H1 (cell line): ENCODE measurements at regions not wholly inside any gene's neighbourhood (a gene's known extent, or its start where the extent isn't known, plus 50 kb on each side); places are given as distances from the start of the nearest gene placed in this dataset.

Source experiments
- CTCF ChIA-PET: fragments of 300-600 bp; sonication (Branson Sonifier 250); formaldehyde crosslinking; loops from one replicate; lab custom pipeline; 2021; ENCODE audit not compliant: partially characterized antibody; lab: Charles Lee
- POLR2A ChIA-PET: fragments of 300-600 bp; sonication (Branson Sonifier 250); formaldehyde crosslinking; loops from one replicate; lab custom pipeline; 2021; ENCODE audit warnings: inconsistent platforms; ENCODE audit not compliant: partially characterized antibody; lab: Charles Lee
- DNase-seq, 2 experiments: peaks; one replicate each; pipeline versions ENCODE4 v3.0.0 to v3.0.0-alpha.2; 2010 to 2022; ENCODE audit warnings: low spot score in 2 of 2, low read depth in 1 of 2, mixed read lengths in 1 of 2
- FAIRE-seq: peaks from 2 replicates; lab custom pipeline; 2011; peaks lifted over from hg19 to GRCh38; lab: Jason Lieb, UNC
- H2AFZ ChIP-seq: 2 replicates; pipeline ENCODE4 v1.8.1; 2012; ENCODE audit warnings: low read length, inconsistent platforms
- H2AK5ac ChIP-seq: 2 replicates; pipeline ENCODE4 v1.6.1; 2013; ENCODE audit warnings: low read depth, low read length
- H2BK120ac ChIP-seq: replicated peaks from 2 replicates; pipeline ENCODE3; 2013; ENCODE audit warnings: low read depth, low read length, inconsistent platforms
- H2BK12ac ChIP-seq: 2 replicates; pipeline ENCODE4 v1.6.1; 2013; ENCODE audit warnings: low read depth, low read length
- H2BK15ac ChIP-seq: 2 replicates; pipeline ENCODE4 v1.6.1; 2013; ENCODE audit warnings: low read length
- H2BK20ac ChIP-seq: 2 replicates; pipeline ENCODE4 v1.6.1; 2013; ENCODE audit warnings: low read length
- H2BK5ac ChIP-seq: 2 replicates; pipeline ENCODE4 v1.6.1; 2013; ENCODE audit warnings: low read depth, low read length
- H3K14ac ChIP-seq: 2 replicates; pipeline ENCODE4 v1.6.1; 2013; ENCODE audit warnings: inconsistent platforms; ENCODE audit not compliant: insufficient read length
- H3K18ac ChIP-seq: 2 replicates; pipeline ENCODE4 v1.6.1; 2013; ENCODE audit warnings: low read length; ENCODE audit errors: extremely low read depth
- H3K23ac ChIP-seq: 2 replicates; pipeline ENCODE4 v1.6.1; 2013; ENCODE audit warnings: inconsistent platforms; ENCODE audit not compliant: insufficient read length
- H3K23me2 ChIP-seq: 2 replicates; pipeline ENCODE4 v1.6.1; 2013; ENCODE audit warnings: low read depth, low read length
- H3K27ac ChIP-seq: 2 replicates; pipeline ENCODE4 v1.6.1; 2011; ENCODE audit warnings: low read depth, low read length, inconsistent platforms
- H3K27me3 ChIP-seq, 4 experiments: replicated peaks in 1 of 4; 1 replicate in 1 of 4; 2 replicates in 3 of 4; pipeline versions ENCODE4 v1.6.1 to v1.8.1; 2011 to 2013; ENCODE audit warnings: low read length in 3 of 4, mild to moderate bottlenecking in 3 of 4, inconsistent platforms in 2 of 4, mixed read lengths in 2 of 4, moderate library complexity in 1 of 4; ENCODE audit not compliant: control insufficient read depth in 3 of 4, insufficient read depth in 3 of 4; ENCODE audit errors: extremely low read depth in 1 of 4
- H3K36me3 ChIP-seq, 4 experiments: 2 replicates each; pipeline versions ENCODE4 v1.6.1 to v1.8.1; 2011 to 2013; ENCODE audit warnings: mild to moderate bottlenecking in 4 of 4, low read length in 3 of 4, moderate library complexity in 2 of 4, control low read depth in 1 of 4, inconsistent platforms in 1 of 4; ENCODE audit not compliant: insufficient read depth in 4 of 4, control insufficient read depth in 2 of 4
- H3K4ac ChIP-seq: replicated peaks from 2 replicates; pipeline ENCODE3; 2013; ENCODE audit warnings: low read length, low read depth, mixed read lengths, inconsistent platforms; ENCODE audit not compliant: insufficient read length
- H3K4me1 ChIP-seq, 4 experiments: replicated peaks in 1 of 4; 1 replicate in 1 of 4; 2 replicates in 3 of 4; pipeline versions ENCODE4 v1.6.1 to v1.8.1; 2011 to 2013; ENCODE audit warnings: low read length in 3 of 4, inconsistent platforms in 2 of 4, mixed read lengths in 1 of 4; ENCODE audit not compliant: insufficient read depth in 4 of 4, control insufficient read depth in 3 of 4
- H3K4me2 ChIP-seq, 2 experiments: 2 replicates each; pipeline versions ENCODE4 v1.6.1 to v1.8.1; 2011 to 2013; ENCODE audit warnings: low read depth in 2 of 2, low read length in 2 of 2, control low read depth in 1 of 2, inconsistent platforms in 1 of 2, mild to moderate bottlenecking in 1 of 2; ENCODE audit not compliant: insufficient read depth in 1 of 2
- H3K4me3 ChIP-seq, 4 experiments: fragments of 200-600, 300-600 bp in 1 of 4; sonication (generic), shearing (Covaris generic), sonication (Bioruptor Twin) in 1 of 4; 2 replicates each; pipeline versions ENCODE4 v1.5.1 to v1.8.1; 2011 to 2016; ENCODE audit warnings: low read length in 4 of 4, low read depth in 3 of 4, control low read depth in 2 of 4, inconsistent platforms in 2 of 4, mild to moderate bottlenecking in 2 of 4, mixed read lengths in 1 of 4, moderate library complexity in 1 of 4; ENCODE audit not compliant: insufficient read depth in 2 of 4; ENCODE audit errors: extremely low read depth in 1 of 4
- H3K56ac ChIP-seq: replicated peaks from 2 replicates; pipeline ENCODE3; 2013; ENCODE audit warnings: low read depth, mild to moderate bottlenecking, mixed read lengths, low read length, inconsistent platforms; ENCODE audit not compliant: insufficient read length
- H3K79me1 ChIP-seq: 2 replicates; pipeline ENCODE4 v1.6.1; 2013; ENCODE audit warnings: low read depth, low read length, control low read depth
- H3K79me2 ChIP-seq, 2 experiments: 2 replicates each; pipeline versions ENCODE4 v1.6.1 to v1.8.1; 2012 to 2013; ENCODE audit warnings: low read length in 2 of 2, mild to moderate bottlenecking in 2 of 2, inconsistent platforms in 1 of 2; ENCODE audit not compliant: insufficient read depth in 2 of 2, control insufficient read depth in 1 of 2
- H3K9ac ChIP-seq, 4 experiments: replicated peaks in 1 of 4; 1 replicate in 1 of 4; 2 replicates in 3 of 4; pipeline versions ENCODE4 v1.6.1 to v1.8.1; 2011 to 2013; ENCODE audit warnings: low read depth in 3 of 4, low read length in 3 of 4, control low read depth in 2 of 4, mild to moderate bottlenecking in 2 of 4, moderate library complexity in 2 of 4, inconsistent platforms in 1 of 4; ENCODE audit errors: extremely low read depth in 1 of 4
- H3K9me3 ChIP-seq, 2 experiments: 2 replicates each; pipeline versions ENCODE4 v1.6.1 to v1.8.1; 2012 to 2013; ENCODE audit warnings: mild to moderate bottlenecking in 2 of 2, moderate library complexity in 2 of 2, control low read depth in 1 of 2, inconsistent platforms in 1 of 2, low read depth in 1 of 2, low read length in 1 of 2, mixed read lengths in 1 of 2; ENCODE audit not compliant: insufficient read depth in 2 of 2
- H4K20me1 ChIP-seq, 2 experiments: replicated peaks in 1 of 2; 2 replicates each; pipeline versions ENCODE3 to v1.8.1; 2011 to 2013; ENCODE audit warnings: inconsistent platforms in 2 of 2, low read length in 2 of 2, mild to moderate bottlenecking in 1 of 2; ENCODE audit not compliant: insufficient read depth in 2 of 2, control insufficient read depth in 1 of 2
- H4K5ac ChIP-seq: 2 replicates; pipeline ENCODE4 v1.6.1; 2013; ENCODE audit warnings: low read length, low read depth, mixed read lengths, inconsistent platforms; ENCODE audit not compliant: insufficient read length
- H4K8ac ChIP-seq: 2 replicates; pipeline ENCODE4 v1.8.0; 2013; ENCODE audit warnings: mild to moderate bottlenecking, moderate library complexity, low read length, inconsistent platforms; ENCODE audit not compliant: insufficient read depth; ENCODE audit errors: extremely low read depth
- H4K91ac ChIP-seq: replicated peaks from 2 replicates; pipeline ENCODE3; 2013; ENCODE audit warnings: low read length, mixed read lengths, inconsistent platforms; ENCODE audit not compliant: insufficient read length
- BRCA1 ChIP-seq: IDR thresholded peaks from 2 replicates; pipeline ENCODE4 v1.6.1; 2012; ENCODE audit warnings: low read depth, low read length, improper control_type of control experiment
- E2F6 ChIP-seq: IDR thresholded peaks from 2 replicates; pipeline ENCODE4 v1.6.1; 2012; ENCODE audit warnings: inconsistent platforms
- HDAC2 ChIP-seq, 2 experiments: fragments of 300-600 bp in 1 of 2; sonication (generic) in 1 of 2; IDR thresholded peaks; 2 replicates each; pipeline ENCODE4 v1.6.1; 2011 to 2012; ENCODE audit warnings: low read depth in 2 of 2, low read length in 2 of 2, mild to moderate bottlenecking in 2 of 2, moderate library complexity in 2 of 2, borderline replicate concordance in 1 of 2, inconsistent platforms in 1 of 2
- NANOG ChIP-seq: IDR thresholded peaks from 2 replicates; pipeline ENCODE4 v1.6.1; 2011; ENCODE audit warnings: low read length, low read depth, mild to moderate bottlenecking, inconsistent platforms; ENCODE audit not compliant: insufficient read depth, poor library complexity, severe bottlenecking
- POU5F1 ChIP-seq: IDR thresholded peaks from 2 replicates; pipeline ENCODE4 v1.6.1; 2011; ENCODE audit warnings: low read depth, mild to moderate bottlenecking, low read length, moderate library complexity
- SAP30 ChIP-seq: fragments of 300-600 bp; sonication (generic); IDR thresholded peaks from 2 replicates; pipeline ENCODE4 v1.7.1; 2012; ENCODE audit warnings: low read length, moderate library complexity, mild to moderate bottlenecking, inconsistent platforms; ENCODE audit not compliant: insufficient read depth, insufficient replicate concordance
- WGBS, 2 experiments: shearing (Covaris generic) in 1 of 2; methylation state at CpG; one replicate each; pipeline versions ENCODE4 v1.1.6 to v1.1.7; 2013 to 2015; ENCODE audit warnings: low lambda C conversion rate in 2 of 2, mixed read lengths in 2 of 2, inconsistent platforms in 1 of 2, low coverage in 1 of 2, missing lambda C conversion rate in 1 of 2; ENCODE audit not compliant: insufficient replicate concordance in 2 of 2, insufficient coverage in 1 of 2, insufficient read length in 1 of 2; ENCODE audit errors: extremely low coverage in 1 of 2, missing lambda C conversion rate in 1 of 2; 5-methylcytosine and 5-hydroxymethylcytosine counted together
- TF ChIP-seq, protein P1 (sequence below): IDR thresholded peaks from 2 replicates; pipeline ENCODE4 v1.6.1; 2012; ENCODE audit warnings: low read length, inconsistent platforms

GRCh38 chr10:124256151-124256550 is 162.6 kb downstream of the OAT start:
- H4K20me1 ChIP-seq, result no peaks in the 10 kb centered on the region
- H3K4me3 ChIP-seq, result no peak overlapping the region
- no peak overlapping the region for H3K18ac ChIP-seq
- H4K8ac ChIP-seq, result no peak overlapping the region
- peaks cover 0 to 2% (median 0%) of the 10 kb centered on the region in 4 experiments; a peak in 1 of 7 replicates for H3K27me3 ChIP-seq
- no peak overlapping the region for H3K23ac ChIP-seq
- no peaks in the 10 kb centered on the region for H3K36me3 ChIP-seq
- DNase-seq (no peak), FAIRE-seq (no peak)
- ChIA-PET POLR2A (no interaction called here), CTCF (interaction anchor here (0.7 to 5.8 kb wide), 5 partner anchors 10 to 261 kb away, joined by 3 to 29 read pairs (median 3); no protein-coding TSS in a partner anchor)
- H3K4me2 ChIP-seq, result no peak overlapping the region
- H3K79me1 ChIP-seq, result no peaks in the 10 kb centered on the region
- no peak overlapping the region for H2AFZ ChIP-seq
- H4K5ac ChIP-seq, result no peak overlapping the region
- no peak overlapping the region for H2BK120ac ChIP-seq
- no peaks in the 10 kb centered on the region for H3K9me3 ChIP-seq
- no peak overlapping the region for H3K14ac ChIP-seq
- no peaks in the 10 kb centered on the region for H3K79me2 ChIP-seq
- H3K56ac ChIP-seq, result no peak overlapping the region
- WGBS, 2 experiments, result 78% methylated on average over 6 of the region's 6 CpGs; no CpG with 5 or more reads in 1 of the 2 experiments
- H3K23me2 ChIP-seq, result no peaks in the 10 kb centered on the region
- no peak overlapping the region for H3K4ac ChIP-seq
- H2AK5ac ChIP-seq, result no peak overlapping the region
- H3K9ac ChIP-seq, result no peak overlapping the region
- H2BK15ac ChIP-seq, result no peak overlapping the region
- H3K4me1 ChIP-seq, result no peaks in the 10 kb centered on the region
- no peak overlapping the region for H2BK5ac ChIP-seq
- H2BK12ac ChIP-seq, result no peak overlapping the region
- no peak overlapping the region for H3K27ac ChIP-seq
- no peak overlapping the region for H2BK20ac ChIP-seq
- H4K91ac ChIP-seq, result no peak overlapping the region
- no peak for TF ChIP-seq HDAC2 (IDR thresholded peaks at IDR 0.05; ENCODE audit: borderline replicate concordance in 1 of 2, low read depth in 2 of 2, low read length in 2 of 2)
- TF ChIP-seq, protein P1, sequence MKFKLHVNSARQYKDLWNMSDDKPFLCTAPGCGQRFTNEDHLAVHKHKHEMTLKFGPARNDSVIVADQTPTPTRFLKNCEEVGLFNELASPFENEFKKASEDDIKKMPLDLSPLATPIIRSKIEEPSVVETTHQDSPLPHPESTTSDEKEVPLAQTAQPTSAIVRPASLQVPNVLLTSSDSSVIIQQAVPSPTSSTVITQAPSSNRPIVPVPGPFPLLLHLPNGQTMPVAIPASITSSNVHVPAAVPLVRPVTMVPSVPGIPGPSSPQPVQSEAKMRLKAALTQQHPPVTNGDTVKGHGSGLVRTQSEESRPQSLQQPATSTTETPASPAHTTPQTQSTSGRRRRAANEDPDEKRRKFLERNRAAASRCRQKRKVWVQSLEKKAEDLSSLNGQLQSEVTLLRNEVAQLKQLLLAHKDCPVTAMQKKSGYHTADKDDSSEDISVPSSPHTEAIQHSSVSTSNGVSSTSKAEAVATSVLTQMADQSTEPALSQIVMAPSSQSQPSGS, result no peak
- TF ChIP-seq POU5F1, result no peak
- no peak for TF ChIP-seq NANOG
- no peak for TF ChIP-seq SAP30
- no peak for TF ChIP-seq E2F6
- TF ChIP-seq BRCA1, result no peak
